H9 (cell line): ENCODE measurements at regions not wholly inside any gene's neighbourhood (a gene's known extent, or its start where the extent isn't known, plus 50 kb on each side); places are given as distances from the start of the nearest gene placed in this dataset.

Source experiments
- DNase-seq: peaks from one replicate; pipeline ENCODE4 v3.0.0-alpha.2; 2017
- H2AFZ ChIP-seq: one replicate; pipeline ENCODE4 v1.6.1; 2013; ENCODE audit warnings: mild to moderate bottlenecking, low read length, control low read depth, moderate library complexity
- H2AK5ac ChIP-seq: 2 replicates; pipeline ENCODE4 v1.6.1; 2013; ENCODE audit warnings: low read length, control low read depth, mixed read lengths; ENCODE audit not compliant: insufficient read length
- H2BK120ac ChIP-seq: one replicate; pipeline ENCODE4 v1.6.1; 2013; ENCODE audit warnings: low read depth, mild to moderate bottlenecking, low read length, control low read depth, inconsistent platforms; ENCODE audit not compliant: poor library complexity, severe bottlenecking
- H2BK12ac ChIP-seq: 2 replicates; pipeline ENCODE4 v1.6.1; 2013; ENCODE audit warnings: low read length, control low read depth, mixed read lengths, low read depth; ENCODE audit not compliant: insufficient read length
- H2BK15ac ChIP-seq: 2 replicates; pipeline ENCODE4 v1.6.1; 2013; ENCODE audit warnings: low read depth, low read length, control low read depth
- H2BK20ac ChIP-seq: one replicate; pipeline ENCODE4 v1.6.1; 2013; ENCODE audit warnings: low read depth, mild to moderate bottlenecking, low read length, control low read depth, inconsistent platforms; ENCODE audit not compliant: poor library complexity, severe bottlenecking
- H2BK5ac ChIP-seq: 2 replicates; pipeline ENCODE4 v1.6.1; 2013; ENCODE audit warnings: low read length, control low read depth, mixed read lengths; ENCODE audit not compliant: insufficient read length
- H3K14ac ChIP-seq: 2 replicates; pipeline ENCODE4 v1.6.1; 2013; ENCODE audit warnings: low read length, control low read depth; ENCODE audit not compliant: insufficient read depth
- H3K18ac ChIP-seq: 2 replicates; pipeline ENCODE4 v1.6.1; 2013; ENCODE audit warnings: low read depth, mild to moderate bottlenecking, mixed read lengths, low read length, control low read depth; ENCODE audit not compliant: insufficient read length
- H3K23ac ChIP-seq: 2 replicates; pipeline ENCODE4 v1.6.1; 2013; ENCODE audit warnings: low read length, control low read depth, mixed read lengths, low read depth; ENCODE audit not compliant: insufficient read length
- H3K23me2 ChIP-seq: 2 replicates; pipeline ENCODE4 v1.6.1; 2013; ENCODE audit warnings: low read depth, mild to moderate bottlenecking, mixed read lengths, low read length, control low read depth; ENCODE audit not compliant: insufficient read length, poor library complexity, severe bottlenecking
- H3K27ac ChIP-seq: 2 replicates; pipeline ENCODE4 v1.5.1; 2013; ENCODE audit warnings: low read length, control low read depth, mixed read lengths, low read depth; ENCODE audit not compliant: insufficient read length
- H3K27me3 ChIP-seq: 2 replicates; pipeline ENCODE4 v1.6.1; 2013; ENCODE audit warnings: low read length, control low read depth, inconsistent platforms; ENCODE audit not compliant: insufficient read depth
- H3K4ac ChIP-seq: 2 replicates; pipeline ENCODE4 v1.6.1; 2013; ENCODE audit warnings: low read depth, mild to moderate bottlenecking, control low read depth, inconsistent platforms, low read length, moderate library complexity
- H3K4me1 ChIP-seq: 2 replicates; pipeline ENCODE4 v1.6.1; 2013; ENCODE audit warnings: low read length, control low read depth, inconsistent platforms; ENCODE audit not compliant: insufficient read depth
- H3K4me2 ChIP-seq: 2 replicates; pipeline ENCODE4 v1.6.1; 2013; ENCODE audit warnings: low read length, control low read depth, mixed read lengths; ENCODE audit not compliant: insufficient read length, insufficient read depth
- H3K56ac ChIP-seq: 2 replicates; pipeline ENCODE4 v1.6.1; 2013; ENCODE audit warnings: low read depth, mild to moderate bottlenecking, mixed read lengths, low read length, control low read depth; ENCODE audit not compliant: insufficient read length
- H3K79me1 ChIP-seq: 2 replicates; pipeline ENCODE4 v1.6.1; 2013; ENCODE audit warnings: low read depth, mild to moderate bottlenecking, moderate library complexity, low read length, control low read depth, inconsistent platforms; ENCODE audit not compliant: insufficient read depth, poor library complexity, severe bottlenecking
- H3K79me2 ChIP-seq: 2 replicates; pipeline ENCODE4 v1.6.1; 2013; ENCODE audit warnings: low read length, control low read depth, inconsistent platforms; ENCODE audit not compliant: insufficient read depth
- H3K9ac ChIP-seq: 2 replicates; pipeline ENCODE4 v1.6.1; 2013; ENCODE audit warnings: low read length, control low read depth, mixed read lengths; ENCODE audit not compliant: insufficient read length; ENCODE audit errors: extremely low read depth
- H3K9me3 ChIP-seq: one replicate; pipeline ENCODE4 v1.6.1; 2013; ENCODE audit warnings: low read depth, low read length, inconsistent platforms; ENCODE audit not compliant: control insufficient read depth
- H3T11ph ChIP-seq: one replicate; pipeline ENCODE4 v1.6.1; 2013; ENCODE audit warnings: mild to moderate bottlenecking, low read length, control low read depth, inconsistent platforms
- H4K20me1 ChIP-seq: one replicate; pipeline ENCODE4 v1.6.1; 2013; ENCODE audit not compliant: control insufficient read depth, insufficient read length, insufficient read depth
- H4K5ac ChIP-seq: 2 replicates; pipeline ENCODE4 v1.6.1; 2013; ENCODE audit warnings: low read depth, mild to moderate bottlenecking, mixed read lengths, low read length, control low read depth; ENCODE audit not compliant: insufficient read length
- H4K8ac ChIP-seq: replicated peaks from 2 replicates; pipeline ENCODE4 v1.6.1; 2013; ENCODE audit warnings: low read length, control low read depth, mixed read lengths, low read depth; ENCODE audit not compliant: insufficient read length
- H4K91ac ChIP-seq: 2 replicates; pipeline ENCODE4 v1.6.1; 2013; ENCODE audit warnings: low read depth, mild to moderate bottlenecking, moderate library complexity, mixed read lengths, low read length, control low read depth; ENCODE audit not compliant: insufficient read length
- H3K27ac Mint-ChIP-seq, 3 experiments: 2 replicates in 2 of 3; 3 replicates in 1 of 3; pipeline ENCODE4 v1.8.0; 2020 to 2021; ENCODE audit warnings: mixed read lengths in 3 of 3, mild to moderate bottlenecking in 1 of 3, moderate library complexity in 1 of 3
- H3K27me3 Mint-ChIP-seq: 2 replicates; pipeline ENCODE4 v1.8.0; 2021; ENCODE audit warnings: low read depth, mild to moderate bottlenecking, moderate library complexity, mixed read lengths
- H3K36me3 Mint-ChIP-seq, 3 experiments: 2 replicates in 2 of 3; 3 replicates in 1 of 3; pipeline ENCODE4 v1.8.0; 2020 to 2021; ENCODE audit warnings: low read depth in 3 of 3, mixed read lengths in 3 of 3; ENCODE audit not compliant: insufficient read depth in 1 of 3
- H3K4me1 Mint-ChIP-seq, 2 experiments: 2 replicates each; pipeline ENCODE4 v1.8.0; 2020; ENCODE audit warnings: mixed read lengths in 2 of 2
- H3K4me3 Mint-ChIP-seq, 2 experiments: 2 replicates in 1 of 2; 3 replicates in 1 of 2; pipeline ENCODE4 v1.8.0; 2020 to 2021; ENCODE audit warnings: mild to moderate bottlenecking in 2 of 2, mixed read lengths in 2 of 2, moderate library complexity in 1 of 2
- H3K9me3 Mint-ChIP-seq, 2 experiments: 2 replicates in 1 of 2; 3 replicates in 1 of 2; pipeline ENCODE4 v1.8.0; 2020; ENCODE audit warnings: mild to moderate bottlenecking in 2 of 2, mixed read lengths in 2 of 2, moderate library complexity in 1 of 2
- WGBS: extraction: QIAGEN DNeasy Blood & Tissue Kit; methylation state at CpG from one replicate; pipeline ENCODE4 v1.1.7; 2013; ENCODE audit warnings: missing lambda C conversion rate, low lambda C conversion rate, mixed read lengths; ENCODE audit not compliant: insufficient read length; ENCODE audit errors: extremely low coverage; 5-methylcytosine and 5-hydroxymethylcytosine counted together
- TF ChIP-seq, protein P1 (sequence below): fragments of 200-600 bp; sonication (generic); conservative IDR thresholded peaks from 3 replicates; pipeline ENCODE4 v1.8.0; 2021; ENCODE audit warnings: antibody characterized with exemption, mild to moderate bottlenecking

DNA sequence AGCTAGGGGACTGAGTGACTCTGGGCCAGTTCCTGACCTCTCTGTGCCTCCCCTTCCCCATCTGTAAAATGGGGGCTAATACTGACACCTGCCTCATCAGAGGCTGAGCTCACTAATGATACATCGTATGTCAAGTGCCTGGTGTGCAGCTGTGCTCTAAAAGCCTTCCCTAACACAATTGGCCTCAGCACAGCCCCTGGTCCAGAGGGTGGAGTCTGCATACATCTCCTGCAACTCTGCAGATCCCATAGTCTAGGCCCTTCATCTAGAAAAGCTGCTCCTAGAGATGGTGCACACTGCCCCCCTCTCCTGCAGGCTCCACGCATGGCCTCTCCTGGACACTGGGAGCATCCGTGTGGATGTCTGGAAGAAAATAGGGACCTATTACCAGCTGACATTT lies 255.0 kb downstream of the RPS24 start:
- Histone ChIP-seq H3K27ac (no peak overlapping the region), H3K56ac (no peak overlapping the region), H3T11ph (no peak overlapping the region), H3K27me3 (no peaks in the 10 kb centered on the region), H3K14ac (no peak overlapping the region), H3K18ac (no peak overlapping the region), H2BK5ac (no peak overlapping the region), H4K20me1 (no peaks in the 10 kb centered on the region), H3K9ac (no peak overlapping the region), H3K23me2 (peaks cover 2% of the 10 kb centered on the region), H3K79me1 (no peaks in the 10 kb centered on the region), H4K5ac (no peak overlapping the region), H3K4me1 (peaks cover 3% of the 10 kb centered on the region; the same call in 1 of the 2 replicates), H3K9me3 (no peaks in the 10 kb centered on the region), H2BK120ac (no peak overlapping the region), H2BK20ac (no peak overlapping the region), H3K23ac (no peak overlapping the region), H4K91ac (no peak overlapping the region), H2BK12ac (no peak overlapping the region), H2AK5ac (no peak overlapping the region), H2AFZ (no peak overlapping the region), H3K4ac (no peak overlapping the region), H3K4me2 (no peak overlapping the region), H2BK15ac (no peak overlapping the region), H4K8ac (no peak overlapping the region), H3K79me2 (no peaks in the 10 kb centered on the region)
- peaks cover 6% of the 10 kb centered on the region for H3K27me3 Mint-ChIP-seq
- H3K9me3 Mint-ChIP-seq = no peaks in the 10 kb centered on the region
- no CpG with 5 or more reads among the region's 3 CpGs for WGBS
- DNase-seq = no peak
- no peak overlapping the region for H3K4me3 Mint-ChIP-seq
- no peak overlapping the region for H3K27ac Mint-ChIP-seq
- TF ChIP-seq, protein P1, sequence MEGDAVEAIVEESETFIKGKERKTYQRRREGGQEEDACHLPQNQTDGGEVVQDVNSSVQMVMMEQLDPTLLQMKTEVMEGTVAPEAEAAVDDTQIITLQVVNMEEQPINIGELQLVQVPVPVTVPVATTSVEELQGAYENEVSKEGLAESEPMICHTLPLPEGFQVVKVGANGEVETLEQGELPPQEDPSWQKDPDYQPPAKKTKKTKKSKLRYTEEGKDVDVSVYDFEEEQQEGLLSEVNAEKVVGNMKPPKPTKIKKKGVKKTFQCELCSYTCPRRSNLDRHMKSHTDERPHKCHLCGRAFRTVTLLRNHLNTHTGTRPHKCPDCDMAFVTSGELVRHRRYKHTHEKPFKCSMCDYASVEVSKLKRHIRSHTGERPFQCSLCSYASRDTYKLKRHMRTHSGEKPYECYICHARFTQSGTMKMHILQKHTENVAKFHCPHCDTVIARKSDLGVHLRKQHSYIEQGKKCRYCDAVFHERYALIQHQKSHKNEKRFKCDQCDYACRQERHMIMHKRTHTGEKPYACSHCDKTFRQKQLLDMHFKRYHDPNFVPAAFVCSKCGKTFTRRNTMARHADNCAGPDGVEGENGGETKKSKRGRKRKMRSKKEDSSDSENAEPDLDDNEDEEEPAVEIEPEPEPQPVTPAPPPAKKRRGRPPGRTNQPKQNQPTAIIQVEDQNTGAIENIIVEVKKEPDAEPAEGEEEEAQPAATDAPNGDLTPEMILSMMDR = no peak
- H3K4me1 Mint-ChIP-seq = peaks cover 36 to 44% of the 10 kb centered on the region in 2 experiments
- no peaks in the 10 kb centered on the region for H3K36me3 Mint-ChIP-seq
